Gastrocnemius medialis (tissue), 4 donors: ENCODE measurements at regions not wholly inside any gene's neighbourhood (a gene's known extent, or its start where the extent isn't known, plus 50 kb on each side); places are given as distances from the start of the nearest gene placed in this dataset.

Experiments
- ATAC-seq, 2 donors: fragments of 150-250 bp; one replicate each; pipeline ENCODE4 v1.9.1; 2016
- DNase-seq, 2 donors: peaks; one replicate each; pipeline ENCODE4 v3.0.0-alpha.2; 2019
- H3K27ac ChIP-seq, 4 donors: fragments of 200-600 bp; sonication (generic); 1 replicate in 1 of 4; 2 replicates in 3 of 4; pipeline ENCODE4 v1.5.1; 2016 to 2018; ENCODE audit warnings: mild to moderate bottlenecking in 2 of 4, moderate library complexity in 1 of 4
- H3K27me3 ChIP-seq, 3 donors: fragments of 200-600 bp; sonication (generic) in 2 of 3; 1 replicate in 1 of 3; 2 replicates in 2 of 3; pipeline versions ENCODE4 v1.5.1 to v1.6.0; 2016 to 2019; ENCODE audit warnings: mild to moderate bottlenecking in 1 of 3, moderate library complexity in 1 of 3
- H3K36me3 ChIP-seq, 2 donors: fragments of 200-600 bp; sonication (generic) in 1 of 2; one replicate each; pipeline ENCODE4 v1.5.1; 2017 to 2018
- H3K4me1 ChIP-seq, 2 donors: fragments of 200-600 bp; sonication (generic) in 1 of 2; one replicate each; pipeline ENCODE4 v1.5.1; 2016 to 2017; ENCODE audit warnings: mild to moderate bottlenecking in 2 of 2
- H3K4me3 ChIP-seq, 4 donors: fragments of 200-600 bp; sonication (generic) in 3 of 4; 1 replicate in 1 of 4; 2 replicates in 3 of 4; pipeline ENCODE4 v1.5.1; 2016 to 2019; ENCODE audit warnings: mild to moderate bottlenecking in 2 of 4
- H3K9me3 ChIP-seq, 3 donors: fragments of 200-600 bp; sonication (generic) in 2 of 3; 1 replicate in 1 of 3; 2 replicates in 2 of 3; pipeline ENCODE4 v1.5.1; 2016 to 2019
- CTCF ChIP-seq, 5 experiments: fragments of 450-650 bp in 3 of 5; fragments of 200-600 bp in 2 of 5; sonication (generic) in 2 of 5; IDR thresholded peaks in 4 of 5; conservative IDR thresholded peaks in 1 of 5; 1 replicate in 4 of 5; 2 replicates in 1 of 5; pipeline ENCODE4 v1.5.1; 2016 to 2019; ENCODE audit warnings: antibody characterized with exemption in 5 of 5, mild to moderate bottlenecking in 3 of 5, moderate library complexity in 3 of 5
- POLR2A ChIP-seq, 2 donors: fragments of 450-650 bp; IDR thresholded peaks; one replicate each; pipeline ENCODE4 v1.6.1; 2017; ENCODE audit warnings: antibody characterized with exemption in 2 of 2, mild to moderate bottlenecking in 2 of 2, moderate library complexity in 2 of 2
- in situ Hi-C, 4 donors: fragments of 200-750 bp; cut with MboI; loops; one replicate each; pipeline versions ENCODE4 v1.15.0 to v1.8.0; 2017; ENCODE audit warnings: low sequenced_read_pairs in 4 of 4
- intact Hi-C: fragments of 100-400 bp; cut with DNase I; formaldehyde crosslinking; loops from one replicate; pipeline ENCODE4 v1.15.1; 2023; ENCODE audit warnings: low total_unique reads

GRCh38 chr10:29099415-29099814 is 189.5 kb upstream of the LYZL1 start:
- no peak for DNase-seq
- no peak for TF ChIP-seq CTCF (IDR thresholded peaks at IDR 0.05 in 4 of 5, conservative IDR thresholded peaks at IDR 0.05 in 1 of 5)
- no peak for TF ChIP-seq POLR2A (IDR thresholded peaks at IDR 0.05)
- no peaks in the 10 kb centered on the region for H3K4me1 ChIP-seq
- H3K9me3 ChIP-seq: no peaks in the 10 kb centered on the region
- in situ Hi-C loops (no loop called here), intact Hi-C loops (no loop called here)
- no peaks in the 10 kb centered on the region for H3K36me3 ChIP-seq
- H3K27me3 ChIP-seq: no peaks in the 10 kb centered on the region
- ATAC-seq: no peak
- H3K27ac ChIP-seq: no peak overlapping the region
- no peak overlapping the region for H3K4me3 ChIP-seq

GRCh38 chr10:29100505-29100904 is 188.4 kb upstream of the LYZL1 start:
- no peaks in the 10 kb centered on the region for H3K27me3 ChIP-seq
- H3K4me1 ChIP-seq: no peaks in the 10 kb centered on the region
- ATAC-seq (no peak), DNase-seq (no peak)
- H3K4me3 ChIP-seq: no peak overlapping the region
- TF ChIP-seq POLR2A (IDR thresholded peaks at IDR 0.05): no peak
- no peak for TF ChIP-seq CTCF (IDR thresholded peaks at IDR 0.05 in 4 of 5, conservative IDR thresholded peaks at IDR 0.05 in 1 of 5)
- intact Hi-C loops (no loop called here), in situ Hi-C loops (no loop called here)
- H3K27ac ChIP-seq: no peak overlapping the region
- H3K36me3 ChIP-seq: no peaks in the 10 kb centered on the region
- no peaks in the 10 kb centered on the region for H3K9me3 ChIP-seq

DNA sequence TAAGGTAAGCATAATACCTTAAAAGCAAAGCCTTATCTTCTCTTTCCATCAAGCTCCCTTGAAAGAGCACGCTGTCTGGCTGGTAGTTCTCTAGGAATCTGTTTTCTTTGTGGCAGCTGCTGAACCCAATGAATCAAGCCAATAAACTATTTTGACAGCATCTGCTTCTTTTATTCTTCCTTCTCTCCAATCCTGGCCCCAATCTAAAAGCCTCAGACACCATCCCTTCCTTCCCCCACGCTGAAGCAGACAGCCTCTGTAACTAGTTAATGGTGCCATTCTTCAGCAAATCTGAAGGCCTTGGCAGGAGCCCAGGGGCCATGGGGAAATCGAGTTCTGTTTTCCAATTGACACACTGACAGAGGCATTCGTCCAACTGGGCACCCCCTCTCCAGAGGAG is 186.6 kb upstream of the LYZL1 start:
- in situ Hi-C loops: no loop called here
- intact Hi-C loops: no loop called here
- no peaks in the 10 kb centered on the region for H3K9me3 ChIP-seq
- H3K27ac ChIP-seq: no peak overlapping the region
- ATAC-seq (no peak), DNase-seq (no peak)
- TF ChIP-seq CTCF (IDR thresholded peaks at IDR 0.05 in 4 of 5, conservative IDR thresholded peaks at IDR 0.05 in 1 of 5): no peak
- no peak for TF ChIP-seq POLR2A (IDR thresholded peaks at IDR 0.05)
- no peaks in the 10 kb centered on the region for H3K36me3 ChIP-seq
- no peaks in the 10 kb centered on the region for H3K27me3 ChIP-seq
- no peaks in the 10 kb centered on the region for H3K4me1 ChIP-seq
- H3K4me3 ChIP-seq: no peak overlapping the region

DNA sequence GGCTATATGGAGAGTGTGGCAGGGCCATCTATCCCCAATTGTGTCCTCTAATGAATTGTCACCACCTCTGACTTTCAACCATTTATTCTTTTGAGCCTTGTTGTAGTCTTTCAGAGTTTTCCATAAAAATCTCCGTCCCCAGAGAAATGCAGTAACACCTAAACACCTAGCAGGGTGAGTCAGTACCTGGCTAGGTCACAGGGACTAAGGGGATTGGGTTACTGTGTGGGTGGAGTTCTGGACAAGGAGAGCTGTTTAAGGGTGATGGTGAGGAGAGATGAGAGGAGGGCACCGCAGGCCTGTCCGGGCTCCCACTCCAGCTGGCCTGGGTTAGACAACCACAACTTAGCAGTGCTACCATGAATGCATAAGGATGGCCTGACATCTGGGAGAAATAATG is 186.2 kb upstream of the LYZL1 start:
- Histone ChIP-seq H3K36me3 (no peaks in the 10 kb centered on the region), H3K9me3 (no peaks in the 10 kb centered on the region), H3K27me3 (no peaks in the 10 kb centered on the region), H3K4me1 (no peaks in the 10 kb centered on the region), H3K27ac (no peak overlapping the region), H3K4me3 (no peak overlapping the region)
- in situ Hi-C loops: no loop called here
- DNase-seq (no peak), ATAC-seq (no peak)
- intact Hi-C loops: no loop called here
- no peak for TF ChIP-seq CTCF (IDR thresholded peaks at IDR 0.05 in 4 of 5, conservative IDR thresholded peaks at IDR 0.05 in 1 of 5)
- no peak for TF ChIP-seq POLR2A (IDR thresholded peaks at IDR 0.05)

DNA sequence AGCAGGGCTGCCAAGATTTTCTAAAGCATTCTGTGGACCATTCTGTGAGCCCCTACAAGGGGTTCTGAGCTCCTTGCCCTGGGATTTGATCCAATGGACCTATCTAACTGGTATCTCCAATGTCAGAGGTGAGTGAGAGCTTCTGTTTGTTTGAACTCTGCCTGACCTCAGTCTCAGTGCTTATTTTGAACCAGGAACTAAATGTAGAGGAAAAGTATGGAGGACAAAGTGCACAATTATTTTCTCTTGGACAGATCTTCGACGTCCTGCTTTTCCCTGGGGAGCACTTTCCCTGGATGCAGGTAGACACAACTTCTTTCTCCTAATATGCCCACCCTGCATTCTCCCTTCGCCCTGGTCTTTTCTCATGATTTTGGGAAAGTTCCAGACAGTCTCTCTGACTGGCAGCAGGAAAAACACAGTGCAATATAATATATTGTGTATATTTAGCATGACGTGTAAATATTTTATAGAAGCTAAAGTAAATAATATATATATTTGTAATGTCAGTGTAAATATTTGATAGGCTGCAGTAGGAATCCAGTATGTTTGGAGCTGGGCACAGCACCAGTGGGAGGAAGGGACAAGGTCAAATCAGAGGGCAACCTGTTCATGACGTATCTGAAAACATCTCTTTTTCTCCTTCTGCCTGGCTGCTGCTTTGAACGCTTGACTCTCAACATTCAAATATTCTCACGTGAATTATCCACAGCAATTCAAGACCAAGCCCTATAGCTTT is 184.0 kb upstream of the LYZL1 start:
- Histone ChIP-seq H3K27ac (no peak overlapping the region), H3K27me3 (no peaks in the 10 kb centered on the region), H3K4me3 (no peak overlapping the region), H3K9me3 (no peaks in the 10 kb centered on the region), H3K4me1 (no peaks in the 10 kb centered on the region), H3K36me3 (no peaks in the 10 kb centered on the region)
- intact Hi-C loops: no loop called here
- no peak for DNase-seq
- ATAC-seq: no peak
- no peak for TF ChIP-seq CTCF (IDR thresholded peaks at IDR 0.05 in 4 of 5, conservative IDR thresholded peaks at IDR 0.05 in 1 of 5)
- no peak for TF ChIP-seq POLR2A (IDR thresholded peaks at IDR 0.05)
- in situ Hi-C loops: no loop called here
